BLaER1 (cell line): ENCODE measurements at regions not wholly inside any gene's neighbourhood (a gene's known extent, or its start where the extent isn't known, plus 50 kb on each side); places are given as distances from the start of the nearest gene placed in this dataset.

Experiments
- H3K27ac ChIP-seq: shearing (Covaris generic); formaldehyde crosslinking; 2 replicates; pipeline ENCODE4 v1.8.1; 2022
- H3K27me3 ChIP-seq: shearing (Covaris generic); formaldehyde crosslinking; 2 replicates; pipeline ENCODE4 v1.8.1; 2022
- H3K36me3 ChIP-seq: shearing (Covaris generic); formaldehyde crosslinking; 2 replicates; pipeline ENCODE4 v1.8.1; 2022
- H3K4me1 ChIP-seq: shearing (Covaris generic); formaldehyde crosslinking; 2 replicates; pipeline ENCODE4 v1.8.1; 2022
- H3K4me2 ChIP-seq: shearing (Covaris generic); formaldehyde crosslinking; 2 replicates; pipeline ENCODE4 v1.8.1; 2022
- H3K4me3 ChIP-seq: shearing (Covaris generic); formaldehyde crosslinking; 2 replicates; pipeline ENCODE4 v1.8.1; 2022
- H3K9ac ChIP-seq: shearing (Covaris generic); formaldehyde crosslinking; 2 replicates; pipeline ENCODE4 v1.8.1; 2022
- H3K9me3 ChIP-seq: shearing (Covaris generic); formaldehyde crosslinking; 2 replicates; pipeline ENCODE4 v1.8.1; 2022
- H4K20me1 ChIP-seq: shearing (Covaris generic); formaldehyde crosslinking; 2 replicates; pipeline ENCODE4 v1.8.1; 2022
- Cebpa-rat ChIP-seq: shearing (Covaris generic); IDR thresholded peaks from 2 replicates; pipeline ENCODE4 v1.8.1; 2022

DNA sequence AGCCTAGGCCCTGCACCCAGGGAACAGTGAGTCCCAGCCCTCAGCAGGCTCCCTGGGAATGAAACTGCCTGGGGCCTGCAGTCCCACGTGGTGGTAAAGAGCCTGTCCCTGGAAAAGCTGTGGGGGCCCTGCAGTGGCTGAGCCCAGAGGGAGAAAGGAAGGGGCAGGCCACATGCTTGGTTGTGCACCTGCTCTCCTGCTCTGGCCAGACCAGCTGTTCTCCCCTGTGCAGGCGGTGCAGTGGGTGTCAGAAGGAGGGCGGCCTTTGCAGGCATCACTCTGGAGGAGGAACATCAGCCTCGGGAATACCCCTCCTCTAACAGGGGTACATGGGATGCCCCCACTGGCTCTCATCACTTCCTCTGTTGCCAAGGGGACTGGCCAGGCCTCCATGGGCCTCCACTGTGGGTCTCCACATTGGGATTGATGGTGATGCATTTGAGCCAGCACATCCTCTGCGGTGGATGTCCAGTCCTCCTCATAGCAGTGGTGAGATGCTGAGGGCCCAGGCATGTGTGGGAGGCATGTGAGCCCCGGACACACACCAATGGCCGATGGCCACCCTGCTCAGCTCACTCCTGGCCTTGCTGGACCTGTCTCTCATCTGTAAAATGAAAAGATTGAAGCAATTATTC lies 690.4 kb downstream of the BRD1 start:
- no peaks in the 10 kb centered on the region for H4K20me1 ChIP-seq
- H3K27ac ChIP-seq, result no peak overlapping the region
- H3K36me3 ChIP-seq, result no peaks in the 10 kb centered on the region
- no peak for TF ChIP-seq Cebpa-rat
- H3K9me3 ChIP-seq, result no peaks in the 10 kb centered on the region
- H3K27me3 ChIP-seq, result no peaks in the 10 kb centered on the region
- H3K4me2 ChIP-seq, result peak overlapping the region; percentile 1; the same call in 1 of the 2 replicates
- H3K4me3 ChIP-seq, result no peak overlapping the region
- peaks cover 19% of the 10 kb centered on the region; the same call in 1 of the 2 replicates for H3K4me1 ChIP-seq
- no peak overlapping the region for H3K9ac ChIP-seq

- Histone ChIP-seq H3K9me3 (no peaks in the 10 kb centered on the region), H3K9ac (no peak overlapping the region), H3K4me3 (no peak overlapping the region), H3K27me3 (no peaks in the 10 kb centered on the region), H3K36me3 (no peaks in the 10 kb centered on the region), H3K27ac (no peak overlapping the region), H4K20me1 (no peaks in the 10 kb centered on the region), H3K4me2 (peak overlapping the region; percentile 30), H3K4me1 (peaks cover 19% of the 10 kb centered on the region; the same call in 1 of the 2 replicates)
- TF ChIP-seq Cebpa-rat, result no peak
These were observed 690.9 kb downstream of the BRD1 start for GRCh38 chr22:49136816-49137180.

DNA sequence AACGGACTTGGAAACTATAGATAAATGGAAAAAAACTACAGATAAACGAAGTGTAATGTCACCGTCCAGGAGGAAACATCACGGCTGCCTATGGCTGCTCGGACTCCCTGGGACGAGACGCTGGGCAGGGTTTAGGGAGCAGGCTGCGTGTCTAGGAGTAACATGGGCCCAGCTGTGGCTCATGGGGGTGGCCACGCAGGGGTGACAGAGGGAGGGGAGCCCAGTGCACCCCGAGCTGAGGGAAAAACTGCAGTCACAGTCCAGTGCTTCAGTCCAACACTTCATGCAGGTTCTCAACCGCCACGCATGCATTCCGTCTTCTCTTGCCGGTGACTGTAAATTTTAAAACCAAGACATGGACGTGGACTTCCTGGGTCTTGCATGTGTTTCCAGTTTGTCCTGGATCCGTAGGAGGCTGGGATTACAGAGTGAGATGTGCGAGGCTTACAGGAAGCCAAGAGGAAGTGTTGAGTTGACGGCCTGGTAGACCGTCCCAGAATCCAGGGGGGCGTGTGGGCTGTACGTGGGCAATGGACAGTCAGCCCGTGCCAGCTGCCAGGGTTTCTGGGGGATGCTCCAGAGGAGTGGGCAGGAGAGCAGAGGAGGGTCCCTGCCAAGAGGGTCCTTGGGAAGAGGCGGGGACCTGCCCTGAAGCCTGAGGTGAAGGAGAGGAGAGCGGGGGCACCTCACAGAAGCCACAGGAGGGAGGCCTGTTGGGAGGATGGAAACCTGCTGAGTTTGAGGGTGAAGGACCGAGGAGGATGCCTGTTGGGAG lies 691.4 kb downstream of the BRD1 start:
- no peaks in the 10 kb centered on the region for H3K27me3 ChIP-seq
- TF ChIP-seq Cebpa-rat, result no peak

DNA sequence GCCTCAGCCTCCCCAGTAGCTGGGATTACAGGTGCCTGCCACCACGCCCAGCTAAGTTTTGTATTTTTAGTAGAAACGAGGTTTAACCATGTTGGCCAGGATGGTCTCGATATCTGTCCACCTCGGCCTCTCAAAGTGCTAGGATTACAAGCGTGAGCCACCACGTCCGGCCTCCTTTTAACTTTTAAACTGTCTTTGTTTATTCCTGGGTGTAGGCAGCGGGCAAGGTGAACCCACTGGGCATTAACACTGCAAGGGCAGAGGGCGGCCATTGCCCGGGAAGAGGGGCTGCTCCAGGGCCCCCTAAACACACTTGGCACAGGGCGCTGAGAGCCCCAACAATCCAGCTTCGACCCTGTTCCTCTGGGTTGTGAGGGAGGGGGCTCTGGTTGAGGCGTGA lies 693.6 kb downstream of the BRD1 start:
- Histone ChIP-seq H3K9me3 (no peaks in the 10 kb centered on the region), H3K4me3 (no peak overlapping the region), H3K9ac (no peak overlapping the region), H3K4me1 (peaks cover 19% of the 10 kb centered on the region; the same call in 1 of the 2 replicates), H3K4me2 (no peak overlapping the region), H3K36me3 (no peaks in the 10 kb centered on the region), H4K20me1 (no peaks in the 10 kb centered on the region), H3K27me3 (no peaks in the 10 kb centered on the region), H3K27ac (no peak overlapping the region)
- no peak for TF ChIP-seq Cebpa-rat

More for the DNA sequence above, 691.4 kb downstream of the BRD1 start:
- Histone ChIP-seq H3K4me1 (peaks cover 19% of the 10 kb centered on the region; the same call in 1 of the 2 replicates), H3K4me3 (no peak overlapping the region), H3K27ac (no peak overlapping the region), H3K36me3 (no peaks in the 10 kb centered on the region), H3K9ac (no peak overlapping the region), H3K9me3 (no peaks in the 10 kb centered on the region), H3K4me2 (peak overlapping the region; percentile 30), H4K20me1 (no peaks in the 10 kb centered on the region)

DNA sequence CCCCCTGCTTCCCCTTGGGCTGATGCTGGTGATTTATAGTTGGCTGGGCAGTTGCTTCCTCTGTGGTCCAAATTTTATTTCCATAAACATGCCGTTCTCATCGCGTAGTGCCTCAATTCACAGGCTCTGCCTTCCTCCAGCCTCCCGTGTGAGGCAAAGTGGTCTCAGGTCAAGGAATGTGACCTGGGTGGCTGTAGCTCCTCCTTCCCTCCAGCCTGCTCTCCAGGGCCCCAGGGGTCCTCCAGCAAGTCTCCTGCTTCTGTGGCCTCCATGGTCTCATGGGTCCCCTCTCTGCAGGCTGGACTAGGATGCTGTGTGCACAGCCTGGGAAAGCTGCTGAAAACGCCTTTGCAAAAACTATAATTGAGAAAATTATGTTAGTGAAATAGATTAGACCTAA lies 694.1 kb downstream of the BRD1 start:
- Histone ChIP-seq H3K4me1 (peaks cover 19% of the 10 kb centered on the region; the same call in 1 of the 2 replicates), H3K27ac (no peak overlapping the region), H3K36me3 (no peaks in the 10 kb centered on the region), H3K27me3 (no peaks in the 10 kb centered on the region), H3K4me3 (no peak overlapping the region), H3K4me2 (no peak overlapping the region), H3K9ac (no peak overlapping the region), H4K20me1 (no peaks in the 10 kb centered on the region), H3K9me3 (no peaks in the 10 kb centered on the region)
- TF ChIP-seq Cebpa-rat, result no peak

DNA sequence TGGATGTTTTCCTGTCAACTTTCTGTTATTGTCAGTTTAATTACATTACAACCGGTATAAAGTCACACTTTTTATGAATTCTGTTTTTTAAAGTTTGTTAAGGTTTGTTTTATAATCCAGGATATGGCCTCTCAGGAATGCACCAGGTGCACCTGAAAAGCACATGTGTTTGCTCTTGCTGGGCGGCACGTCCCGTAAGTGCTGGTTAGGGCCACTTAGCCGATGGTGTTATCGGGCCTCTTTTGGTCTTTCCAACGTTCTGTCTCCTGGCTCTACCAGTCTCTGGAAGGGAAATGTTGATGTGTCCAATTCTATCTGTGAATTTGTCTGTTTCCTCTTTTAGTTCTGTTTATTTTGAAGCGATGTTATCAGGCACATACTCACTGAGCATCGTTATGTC lies 695.7 kb downstream of the BRD1 start:
- no peak for TF ChIP-seq Cebpa-rat
- Histone ChIP-seq H3K9me3 (no peaks in the 10 kb centered on the region), H3K4me3 (no peak overlapping the region), H4K20me1 (no peaks in the 10 kb centered on the region), H3K27ac (no peak overlapping the region), H3K9ac (no peak overlapping the region), H3K4me2 (no peak overlapping the region), H3K27me3 (no peaks in the 10 kb centered on the region), H3K4me1 (peaks cover 15% of the 10 kb centered on the region), H3K36me3 (no peaks in the 10 kb centered on the region)

- H3K27ac ChIP-seq, result no peak overlapping the region
- TF ChIP-seq Cebpa-rat, result no peak
- H4K20me1 ChIP-seq, result no peaks in the 10 kb centered on the region
- H3K4me1 ChIP-seq, result no peaks in the 10 kb centered on the region; the same call in 1 of the 2 replicates
- no peaks in the 10 kb centered on the region for H3K36me3 ChIP-seq
- H3K4me2 ChIP-seq, result no peak overlapping the region
- H3K9me3 ChIP-seq, result no peaks in the 10 kb centered on the region
- H3K27me3 ChIP-seq, result no peaks in the 10 kb centered on the region
- H3K9ac ChIP-seq, result no peak overlapping the region
- no peak overlapping the region for H3K4me3 ChIP-seq
These were observed 697.9 kb downstream of the BRD1 start for GRCh38 chr22:49129736-49130135.

DNA sequence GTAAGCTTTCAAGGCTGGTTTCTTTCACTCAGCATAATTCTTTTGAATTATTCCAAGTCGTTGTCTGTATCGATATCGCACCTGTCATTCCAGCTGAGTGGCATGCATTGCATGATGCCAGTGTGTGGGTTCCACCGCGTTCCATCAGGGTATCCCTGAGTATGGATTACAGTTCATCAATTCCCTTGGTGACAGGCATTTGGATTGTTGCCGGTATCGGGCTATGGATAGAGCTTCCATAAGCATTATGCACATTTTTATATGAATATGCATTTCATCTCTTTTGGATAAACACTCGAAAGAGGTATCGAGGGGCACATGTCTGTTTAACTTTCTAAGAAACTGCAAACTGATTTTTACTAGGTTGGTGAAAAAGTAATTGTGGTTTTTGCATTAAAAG lies 698.8 kb downstream of the BRD1 start:
- H3K27me3 ChIP-seq, result no peaks in the 10 kb centered on the region
- no peak overlapping the region for H3K4me2 ChIP-seq
- no peak overlapping the region for H3K9ac ChIP-seq
- no peak overlapping the region for H3K27ac ChIP-seq
- no peak overlapping the region for H3K4me3 ChIP-seq
- no peak for TF ChIP-seq Cebpa-rat
- H4K20me1 ChIP-seq, result no peaks in the 10 kb centered on the region
- no peaks in the 10 kb centered on the region; the same call in 1 of the 2 replicates for H3K4me1 ChIP-seq
- no peaks in the 10 kb centered on the region for H3K36me3 ChIP-seq
- H3K9me3 ChIP-seq, result no peaks in the 10 kb centered on the region

GRCh38 chr22:49124608-49125007 lies 703.1 kb downstream of the BRD1 start:
- Histone ChIP-seq H3K4me1 (no peaks in the 10 kb centered on the region; the same call in 1 of the 2 replicates), H3K4me2 (no peak overlapping the region), H3K9ac (no peak overlapping the region), H3K9me3 (no peaks in the 10 kb centered on the region), H3K36me3 (no peaks in the 10 kb centered on the region), H3K27me3 (no peaks in the 10 kb centered on the region), H3K4me3 (no peak overlapping the region), H4K20me1 (no peaks in the 10 kb centered on the region), H3K27ac (no peak overlapping the region)
- TF ChIP-seq Cebpa-rat, result no peak

- Histone ChIP-seq H3K9me3 (peaks cover 2% of the 10 kb centered on the region; the same call in 1 of the 2 replicates), H3K9ac (no peak overlapping the region), H4K20me1 (no peaks in the 10 kb centered on the region), H3K4me2 (no peak overlapping the region), H3K4me3 (no peak overlapping the region), H3K27ac (no peak overlapping the region), H3K27me3 (no peaks in the 10 kb centered on the region), H3K4me1 (no peaks in the 10 kb centered on the region; the same call in 1 of the 2 replicates), H3K36me3 (no peaks in the 10 kb centered on the region)
- TF ChIP-seq Cebpa-rat, result no peak
These were observed 704.0 kb downstream of the BRD1 start for GRCh38 chr22:49123621-49124192.
